ENCODE measurements at regions not wholly inside any gene's neighbourhood (a gene's known extent, or its start where the extent isn't known, plus 50 kb on each side); places are given as distances from the start of the nearest gene placed in this dataset.
"Not testable (repeated sequence)": the region's sequence is repeated elsewhere in the genome, so short reads cannot be mapped to it uniquely, and the experiment has no call there.

GRCh38 chr3:176074096-176074495 is 1123.2 kb downstream of the TBL1XR1 start:
- DNase-seq (ENCODE audit: low read depth): no peak

GRCh38 chr3:176071943-176072342 is 1125.3 kb downstream of the TBL1XR1 start:
- DNase-seq (ENCODE audit: low read depth): no peak

- DNase-seq (ENCODE audit: low read depth): no peak
These were observed 1128.5 kb downstream of the TBL1XR1 start for GRCh38 chr3:176068750-176069149.

GRCh38 chr3:176058856-176059255 is 1138.4 kb downstream of the TBL1XR1 start:
- no peak for DNase-seq (ENCODE audit: low read depth)

GRCh38 chr3:176055836-176056235 is 1141.4 kb downstream of the TBL1XR1 start:
- no peak for DNase-seq (ENCODE audit: low read depth)

- no peak for DNase-seq (ENCODE audit: low read depth)
These were observed 1145.5 kb downstream of the TBL1XR1 start for GRCh38 chr3:176051766-176052165.

- DNase-seq (ENCODE audit: low read depth): no peak
These were observed 1150.6 kb downstream of the TBL1XR1 start for GRCh38 chr3:176046703-176047102.

GRCh38 chr3:176041812-176042211 is 1155.5 kb downstream of the TBL1XR1 start:
- DNase-seq (ENCODE audit: low read depth): peak; percentile 19

GRCh38 chr3:176041185-176041584 is 1156.1 kb downstream of the TBL1XR1 start:
- DNase-seq (ENCODE audit: low read depth): no peak

- no peak for DNase-seq (ENCODE audit: low read depth)
These were observed 1159.6 kb downstream of the TBL1XR1 start for GRCh38 chr3:176037636-176038035.

- peak; percentile 10 for DNase-seq (ENCODE audit: low read depth)
These were observed 1165.2 kb downstream of the TBL1XR1 start for GRCh38 chr3:176032043-176032442.

GRCh38 chr3:176016203-176016602 is 1157.1 kb downstream of the NAALADL2 start:
- DNase-seq (ENCODE audit: low read depth): not testable (repeated sequence)

GRCh38 chr3:176015228-176015627 is 1156.1 kb downstream of the NAALADL2 start:
- not testable (repeated sequence) for DNase-seq (ENCODE audit: low read depth)

- no peak for DNase-seq (ENCODE audit: low read depth)
These were observed 1150.1 kb downstream of the NAALADL2 start for GRCh38 chr3:176009256-176009655.

GRCh38 chr3:176005564-176005963 is 1146.4 kb downstream of the NAALADL2 start:
- DNase-seq (ENCODE audit: low read depth): no peak

- no peak for DNase-seq (ENCODE audit: low read depth)
These were observed 1130.0 kb downstream of the NAALADL2 start for GRCh38 chr3:175989161-175989560.

GRCh38 chr3:175988401-175988800 is 1129.3 kb downstream of the NAALADL2 start:
- DNase-seq (ENCODE audit: low read depth): no peak

GRCh38 chr3:175985781-175986180 is 1126.6 kb downstream of the NAALADL2 start:
- no peak for DNase-seq (ENCODE audit: low read depth)

GRCh38 chr3:175983379-175983778 is 1124.2 kb downstream of the NAALADL2 start:
- DNase-seq (ENCODE audit: low read depth): no peak

GRCh38 chr3:175980486-175981090 is 1121.5 kb downstream of the NAALADL2 start:
- peak; percentile 5 for DNase-seq (ENCODE audit: low read depth)

- DNase-seq (ENCODE audit: low read depth): no peak
These were observed 1119.0 kb downstream of the NAALADL2 start for GRCh38 chr3:175977968-175978752.

- DNase-seq (ENCODE audit: low read depth): no peak
These were observed 1110.3 kb downstream of the NAALADL2 start for GRCh38 chr3:175969456-175969855.

- DNase-seq (ENCODE audit: low read depth): no peak
These were observed 1105.9 kb downstream of the NAALADL2 start for GRCh38 chr3:175965036-175965435.

GRCh38 chr3:175957427-175957826 is 1098.3 kb downstream of the NAALADL2 start:
- no peak for DNase-seq (ENCODE audit: low read depth)

Data from iris pigment epithelial cell (primary cell).